GM12878 (cell line): ENCODE measurements at regions not wholly inside any gene's neighbourhood (a gene's known extent, or its start where the extent isn't known, plus 50 kb on each side); places are given as distances from the start of the nearest gene placed in this dataset.

Source experiments
- ATAC-seq: fragments of 200-7000 bp; cut with Tn5 transposase; 3 replicates; pipeline ENCODE4 v1.9.1; 2020; ENCODE audit warnings: mild to moderate bottlenecking, moderate library complexity
- BruUV-seq: library from RNA; stranded (reverse); fragments of 400-500 nt; replicated peaks from 2 replicates; lab custom pipeline; 2021; lab: Mats Ljungman, UMichigan
- CTCF ChIA-PET: fragments of 300-600 bp; sonication (Branson Sonifier 250); formaldehyde crosslinking; extraction: SDS; loops from one replicate; lab custom pipeline; 2021; ENCODE audit warnings: inconsistent platforms; lab: Yijun Ruan, JAX
- POLR2A ChIA-PET: fragments of 350-600 bp; formaldehyde crosslinking; extraction: SDS; loops from one replicate; lab custom pipeline; 2021; ENCODE audit warnings: inconsistent platforms; lab: Charles Lee
- RAD21 ChIA-PET: fragments of 300-600 bp; sonication (Branson Sonifier 250); formaldehyde crosslinking; loops from one replicate; lab custom pipeline; 2023; ENCODE audit warnings: antibody characterized with exemption; ENCODE audit not compliant: unreplicated experiment; lab: Charles Lee
- SMC1A ChIA-PET: fragments of 300-600 bp; sonication (Branson Sonifier 250); formaldehyde crosslinking; loops from one replicate; lab custom pipeline; 2023; ENCODE audit not compliant: unreplicated experiment, uncharacterized antibody; lab: Charles Lee
- DNase-seq: peaks from one replicate; pipeline ENCODE4 v3.0.0-alpha.2; 2011; ENCODE audit warnings: low read depth, low spot score
- FAIRE-seq: peaks from 3 replicates; lab custom pipeline; 2011; peaks lifted over from hg19 to GRCh38; lab: Jason Lieb, UNC
- H2AFZ ChIP-seq: 2 replicates; pipeline ENCODE4 v1.6.0; 2011; ENCODE audit warnings: low read depth, low read length, control low read depth; ENCODE audit not compliant: control insufficient read depth
- H3K27ac ChIP-seq: 2 replicates; pipeline ENCODE4 v1.5.1; 2011; ENCODE audit warnings: control low read depth; ENCODE audit not compliant: control insufficient read depth, insufficient read depth
- H3K27me3 ChIP-seq, 2 experiments: replicated peaks in 1 of 2; 2 replicates each; pipeline versions ENCODE4 v1.6.0 to v1.6.1; 2011; ENCODE audit warnings: low read length in 1 of 2; ENCODE audit not compliant: control insufficient read depth in 2 of 2, insufficient read depth in 2 of 2
- H3K36me3 ChIP-seq, 2 experiments: 2 replicates each; pipeline ENCODE4 v1.5.1; 2011; ENCODE audit warnings: low read length in 1 of 2; ENCODE audit not compliant: control insufficient read depth in 2 of 2, insufficient read depth in 2 of 2
- H3K4me1 ChIP-seq: 2 replicates; pipeline ENCODE4 v1.6.1; 2011; ENCODE audit warnings: mild to moderate bottlenecking, low read length, moderate library complexity, mixed read lengths; ENCODE audit not compliant: control insufficient read depth, insufficient read depth
- H3K4me2 ChIP-seq: 2 replicates; pipeline ENCODE4 v1.6.0; 2011; ENCODE audit warnings: control low read depth; ENCODE audit not compliant: control insufficient read depth, insufficient read depth
- H3K4me3 ChIP-seq: fragments of 200-600 bp; sonication (generic); 2 replicates; pipeline ENCODE4 v1.5.1; 2016
- H3K79me2 ChIP-seq: 2 replicates; pipeline ENCODE4 v1.6.0; 2011; ENCODE audit warnings: low read length; ENCODE audit not compliant: control insufficient read depth, insufficient read depth
- H3K9ac ChIP-seq: 2 replicates; pipeline ENCODE4 v1.8.0; 2011; ENCODE audit warnings: low read length, control low read depth, mixed read lengths; ENCODE audit not compliant: control insufficient read depth, insufficient read depth
- H3K9me3 ChIP-seq: replicated peaks from 3 replicates; pipeline ENCODE4 v1.5.1; 2011; ENCODE audit warnings: mild to moderate bottlenecking, low read length; ENCODE audit not compliant: control insufficient read depth, insufficient read depth
- H4K20me1 ChIP-seq: 2 replicates; pipeline ENCODE4 v1.6.0; 2011; ENCODE audit not compliant: control insufficient read depth, insufficient read depth
- ATF7 ChIP-seq: fragments of 450-650 bp; IDR thresholded peaks from 2 replicates; pipeline ENCODE4 v1.6.1; 2016; ENCODE audit warnings: low read depth, mild to moderate bottlenecking
- EZH2 ChIP-seq: IDR thresholded peaks from 2 replicates; pipeline ENCODE4 v1.6.1; 2012; ENCODE audit warnings: low read depth, mild to moderate bottlenecking, control low read depth, inconsistent platforms, low read length, borderline replicate concordance; ENCODE audit not compliant: control insufficient read depth
- HDAC6 ChIP-seq: fragments of 200-600 bp; sonication (generic); IDR thresholded peaks from one replicate; pipeline ENCODE4 v1.8.0; 2017; ENCODE audit warnings: antibody characterized with exemption; ENCODE audit not compliant: unreplicated experiment
- IKZF1 ChIP-seq: fragments of 450-650 bp; conservative IDR thresholded peaks from 2 replicates; pipeline ENCODE4 v1.6.1; 2017; ENCODE audit warnings: antibody characterized with exemption, mild to moderate bottlenecking
- IKZF2 ChIP-seq, 2 experiments: fragments of 450-650 bp; IDR thresholded peaks; 2 replicates each; pipeline ENCODE4 v1.6.1; 2017; ENCODE audit warnings: mild to moderate bottlenecking in 2 of 2, moderate library complexity in 2 of 2
- KLF5 ChIP-seq: fragments of 450-650 bp; IDR thresholded peaks from 2 replicates; pipeline ENCODE4 v1.6.1; 2014; ENCODE audit warnings: mild to moderate bottlenecking; ENCODE audit not compliant: partially characterized antibody
- NR2C1 ChIP-seq: fragments of 450-650 bp; IDR thresholded peaks from 2 replicates; pipeline ENCODE4 v1.6.1; 2017; ENCODE audit warnings: antibody characterized with exemption, mild to moderate bottlenecking, moderate library complexity
- RUNX3 ChIP-seq: IDR thresholded peaks from 2 replicates; pipeline ENCODE4 v1.6.1; 2012; ENCODE audit warnings: low read length, inconsistent platforms
- SUPT20H ChIP-seq: IDR thresholded peaks from 2 replicates; pipeline ENCODE4 v1.6.1; 2011; ENCODE audit warnings: low read depth, mild to moderate bottlenecking, low read length, moderate library complexity, borderline replicate concordance; ENCODE audit not compliant: control insufficient read depth
- TCF3 ChIP-seq: IDR thresholded peaks from 2 replicates; pipeline ENCODE4 v1.6.1; 2012; ENCODE audit warnings: low read depth, mild to moderate bottlenecking, low read length, borderline replicate concordance; ENCODE audit not compliant: insufficient read depth
- in situ Hi-C: fragments of 300-500 bp; cut with MboI; formaldehyde crosslinking; loops from 9 replicates; pipeline ENCODE4 v1.14.3; 2018; ENCODE audit warnings: mixed read lengths
- intact Hi-C: fragments of 100-400 bp; cut with micrococcal nuclease; formaldehyde crosslinking; loops from one replicate; pipeline ENCODE4 v1.14.2; 2022; ENCODE audit not compliant: unreplicated experiment
- TF ChIP-seq, protein P1 (sequence below): fragments of 450-650 bp; IDR thresholded peaks from 2 replicates; pipeline ENCODE4 v1.6.1; 2018; ENCODE audit warnings: mild to moderate bottlenecking, low read depth, moderate library complexity; ENCODE audit not compliant: partially characterized antibody
- TF ChIP-seq, protein P2 (sequence below): fragments of 150-350 bp; IDR thresholded peaks from 2 replicates; pipeline ENCODE4 v1.6.1; 2016; ENCODE audit warnings: low read depth, low read length
- TF ChIP-seq, protein P3 (sequence below): IDR thresholded peaks from 2 replicates; pipeline ENCODE4 v1.6.1; 2011; ENCODE audit warnings: low read depth, low read length, improper control_type of control experiment, borderline replicate concordance
- TF ChIP-seq, protein P4 (sequence below): fragments of 450-650 bp; IDR thresholded peaks from 2 replicates; pipeline ENCODE4 v1.6.1; 2017; ENCODE audit warnings: antibody characterized with exemption, mild to moderate bottlenecking, moderate library complexity

DNA sequence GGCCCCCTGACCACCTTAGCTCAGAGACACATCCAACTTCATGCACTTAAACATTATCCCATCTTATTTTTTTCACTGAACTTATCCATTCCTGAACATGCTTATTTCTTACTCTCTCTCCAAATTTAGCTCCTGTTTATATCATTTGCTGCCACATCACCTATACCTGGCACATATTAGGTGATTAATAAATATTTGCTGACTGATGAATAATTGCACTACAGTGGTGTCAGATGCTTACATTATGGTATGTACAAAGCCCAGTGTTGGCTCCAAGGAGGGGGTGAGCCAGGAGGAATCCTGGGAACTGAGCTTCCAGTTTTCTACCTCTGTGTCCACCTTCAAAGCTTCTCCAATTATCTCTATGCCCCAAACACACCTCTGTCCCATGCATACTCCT lies 124.0 kb upstream of the PMFBP1 start:
- no peak for ATAC-seq
- H3K79me2 ChIP-seq = no peaks in the 10 kb centered on the region
- ChIA-PET CTCF (no interaction called here), RAD21 (no interaction called here), SMC1A (interaction anchor here (1.4 kb wide), 1 partner anchor 12 kb away, joined by 3 read pairs; no protein-coding TSS in a partner anchor), POLR2A (no interaction called here)
- BruUV-seq = no TSS peak
- no peaks in the 10 kb centered on the region for H4K20me1 ChIP-seq
- no peak overlapping the region for H2AFZ ChIP-seq
- H3K9me3 ChIP-seq = no peaks in the 10 kb centered on the region
- no peak for FAIRE-seq
- H3K4me3 ChIP-seq = no peak overlapping the region
- H3K4me1 ChIP-seq = no peaks in the 10 kb centered on the region
- DNase-seq = no peak
- in situ Hi-C loops = no loop called here
- no peak overlapping the region for H3K9ac ChIP-seq
- no peaks in the 10 kb centered on the region for H3K36me3 ChIP-seq
- intact Hi-C loops = no loop called here
- H3K27ac ChIP-seq = no peak overlapping the region
- no peaks in the 10 kb centered on the region for H3K27me3 ChIP-seq
- no peak overlapping the region for H3K4me2 ChIP-seq
- no peak for TF ChIP-seq IKZF2 (IDR thresholded peaks at IDR 0.05)
- TF ChIP-seq, protein P1, sequence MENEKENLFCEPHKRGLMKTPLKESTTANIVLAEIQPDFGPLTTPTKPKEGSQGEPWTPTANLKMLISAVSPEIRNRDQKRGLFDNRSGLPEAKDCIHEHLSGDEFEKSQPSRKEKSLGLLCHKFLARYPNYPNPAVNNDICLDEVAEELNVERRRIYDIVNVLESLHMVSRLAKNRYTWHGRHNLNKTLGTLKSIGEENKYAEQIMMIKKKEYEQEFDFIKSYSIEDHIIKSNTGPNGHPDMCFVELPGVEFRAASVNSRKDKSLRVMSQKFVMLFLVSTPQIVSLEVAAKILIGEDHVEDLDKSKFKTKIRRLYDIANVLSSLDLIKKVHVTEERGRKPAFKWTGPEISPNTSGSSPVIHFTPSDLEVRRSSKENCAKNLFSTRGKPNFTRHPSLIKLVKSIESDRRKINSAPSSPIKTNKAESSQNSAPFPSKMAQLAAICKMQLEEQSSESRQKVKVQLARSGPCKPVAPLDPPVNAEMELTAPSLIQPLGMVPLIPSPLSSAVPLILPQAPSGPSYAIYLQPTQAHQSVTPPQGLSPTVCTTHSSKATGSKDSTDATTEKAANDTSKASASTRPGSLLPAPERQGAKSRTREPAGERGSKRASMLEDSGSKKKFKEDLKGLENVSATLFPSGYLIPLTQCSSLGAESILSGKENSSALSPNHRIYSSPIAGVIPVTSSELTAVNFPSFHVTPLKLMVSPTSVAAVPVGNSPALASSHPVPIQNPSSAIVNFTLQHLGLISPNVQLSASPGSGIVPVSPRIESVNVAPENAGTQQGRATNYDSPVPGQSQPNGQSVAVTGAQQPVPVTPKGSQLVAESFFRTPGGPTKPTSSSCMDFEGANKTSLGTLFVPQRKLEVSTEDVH = no peak
- TF ChIP-seq ATF7 = no peak
- TF ChIP-seq, protein P2, sequence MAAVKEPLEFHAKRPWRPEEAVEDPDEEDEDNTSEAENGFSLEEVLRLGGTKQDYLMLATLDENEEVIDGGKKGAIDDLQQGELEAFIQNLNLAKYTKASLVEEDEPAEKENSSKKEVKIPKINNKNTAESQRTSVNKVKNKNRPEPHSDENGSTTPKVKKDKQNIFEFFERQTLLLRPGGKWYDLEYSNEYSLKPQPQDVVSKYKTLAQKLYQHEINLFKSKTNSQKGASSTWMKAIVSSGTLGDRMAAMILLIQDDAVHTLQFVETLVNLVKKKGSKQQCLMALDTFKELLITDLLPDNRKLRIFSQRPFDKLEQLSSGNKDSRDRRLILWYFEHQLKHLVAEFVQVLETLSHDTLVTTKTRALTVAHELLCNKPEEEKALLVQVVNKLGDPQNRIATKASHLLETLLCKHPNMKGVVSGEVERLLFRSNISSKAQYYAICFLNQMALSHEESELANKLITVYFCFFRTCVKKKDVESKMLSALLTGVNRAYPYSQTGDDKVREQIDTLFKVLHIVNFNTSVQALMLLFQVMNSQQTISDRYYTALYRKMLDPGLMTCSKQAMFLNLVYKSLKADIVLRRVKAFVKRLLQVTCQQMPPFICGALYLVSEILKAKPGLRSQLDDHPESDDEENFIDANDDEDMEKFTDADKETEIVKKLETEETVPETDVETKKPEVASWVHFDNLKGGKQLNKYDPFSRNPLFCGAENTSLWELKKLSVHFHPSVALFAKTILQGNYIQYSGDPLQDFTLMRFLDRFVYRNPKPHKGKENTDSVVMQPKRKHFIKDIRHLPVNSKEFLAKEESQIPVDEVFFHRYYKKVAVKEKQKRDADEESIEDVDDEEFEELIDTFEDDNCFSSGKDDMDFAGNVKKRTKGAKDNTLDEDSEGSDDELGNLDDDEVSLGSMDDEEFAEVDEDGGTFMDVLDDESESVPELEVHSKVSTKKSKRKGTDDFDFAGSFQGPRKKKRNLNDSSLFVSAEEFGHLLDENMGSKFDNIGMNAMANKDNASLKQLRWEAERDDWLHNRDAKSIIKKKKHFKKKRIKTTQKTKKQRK = no peak
- TF ChIP-seq RUNX3 = no peak
- TF ChIP-seq EZH2 = no peak
- TF ChIP-seq, protein P3, sequence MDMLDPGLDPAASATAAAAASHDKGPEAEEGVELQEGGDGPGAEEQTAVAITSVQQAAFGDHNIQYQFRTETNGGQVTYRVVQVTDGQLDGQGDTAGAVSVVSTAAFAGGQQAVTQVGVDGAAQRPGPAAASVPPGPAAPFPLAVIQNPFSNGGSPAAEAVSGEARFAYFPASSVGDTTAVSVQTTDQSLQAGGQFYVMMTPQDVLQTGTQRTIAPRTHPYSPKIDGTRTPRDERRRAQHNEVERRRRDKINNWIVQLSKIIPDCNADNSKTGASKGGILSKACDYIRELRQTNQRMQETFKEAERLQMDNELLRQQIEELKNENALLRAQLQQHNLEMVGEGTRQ = no peak
- no peak for TF ChIP-seq KLF5
- no peak for TF ChIP-seq IKZF1
- no peak for TF ChIP-seq HDAC6
- no peak for TF ChIP-seq NR2C1
- no peak for TF ChIP-seq SUPT20H
- no peak for TF ChIP-seq TCF3
- TF ChIP-seq, protein P4, sequence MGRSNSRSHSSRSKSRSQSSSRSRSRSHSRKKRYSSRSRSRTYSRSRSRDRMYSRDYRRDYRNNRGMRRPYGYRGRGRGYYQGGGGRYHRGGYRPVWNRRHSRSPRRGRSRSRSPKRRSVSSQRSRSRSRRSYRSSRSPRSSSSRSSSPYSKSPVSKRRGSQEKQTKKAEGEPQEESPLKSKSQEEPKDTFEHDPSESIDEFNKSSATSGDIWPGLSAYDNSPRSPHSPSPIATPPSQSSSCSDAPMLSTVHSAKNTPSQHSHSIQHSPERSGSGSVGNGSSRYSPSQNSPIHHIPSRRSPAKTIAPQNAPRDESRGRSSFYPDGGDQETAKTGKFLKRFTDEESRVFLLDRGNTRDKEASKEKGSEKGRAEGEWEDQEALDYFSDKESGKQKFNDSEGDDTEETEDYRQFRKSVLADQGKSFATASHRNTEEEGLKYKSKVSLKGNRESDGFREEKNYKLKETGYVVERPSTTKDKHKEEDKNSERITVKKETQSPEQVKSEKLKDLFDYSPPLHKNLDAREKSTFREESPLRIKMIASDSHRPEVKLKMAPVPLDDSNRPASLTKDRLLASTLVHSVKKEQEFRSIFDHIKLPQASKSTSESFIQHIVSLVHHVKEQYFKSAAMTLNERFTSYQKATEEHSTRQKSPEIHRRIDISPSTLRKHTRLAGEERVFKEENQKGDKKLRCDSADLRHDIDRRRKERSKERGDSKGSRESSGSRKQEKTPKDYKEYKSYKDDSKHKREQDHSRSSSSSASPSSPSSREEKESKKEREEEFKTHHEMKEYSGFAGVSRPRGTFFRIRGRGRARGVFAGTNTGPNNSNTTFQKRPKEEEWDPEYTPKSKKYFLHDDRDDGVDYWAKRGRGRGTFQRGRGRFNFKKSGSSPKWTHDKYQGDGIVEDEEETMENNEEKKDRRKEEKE = no peak
